ENCODE measurements at regions not wholly inside any gene's neighbourhood (a gene's known extent, or its start where the extent isn't known, plus 50 kb on each side); places are given as distances from the start of the nearest gene placed in this dataset.

GRCh38 chr20:58141971-58142842 is 86.2 kb downstream of the ANKRD60 start (continued):
- TF ChIP-seq CHD2 (IDR thresholded peaks at IDR 0.05; ENCODE audit: borderline replicate concordance, low read depth, low read length): no peak
- TF ChIP-seq ZNF384 (IDR thresholded peaks at IDR 0.05; ENCODE audit: borderline replicate concordance, low read depth, low read length): no peak
- TF ChIP-seq BCLAF1 (IDR thresholded peaks at IDR 0.05): no peak
- TF ChIP-seq ATF3 (IDR thresholded peaks at IDR 0.05; ENCODE audit: borderline replicate concordance, extremely low read depth, low read depth, low read length): no peak

- CTCF ChIA-PET: no interaction called here
- Histone ChIP-seq H3K9me3 (replicated peaks; ENCODE audit: control insufficient read depth, insufficient read depth, low read length) (no peaks in the 10 kb centered on the region), H4K20me1 (ENCODE audit: control insufficient read depth, insufficient read depth) (no peaks in the 10 kb centered on the region), H3K4me3 (no peak overlapping the region), H3K27me3 (replicated peaks in 1 of 2; ENCODE audit: control insufficient read depth in 2 of 2, insufficient read depth in 2 of 2, low read length in 1 of 2) (no peaks in the 10 kb centered on the region; a peak in 1 of 4 replicates), H3K36me3 (ENCODE audit: control insufficient read depth in 2 of 2, insufficient read depth in 2 of 2, low read length in 1 of 2) (no peaks in the 10 kb centered on the region), H2AFZ (ENCODE audit: control insufficient read depth, low read depth, low read length) (no peak overlapping the region), H3K4me2 (ENCODE audit: control insufficient read depth, insufficient read depth) (no peak overlapping the region), H3K4me1 (ENCODE audit: control insufficient read depth, insufficient read depth, low read length) (no peaks in the 10 kb centered on the region), H3K79me2 (ENCODE audit: control insufficient read depth, insufficient read depth, low read length) (no peaks in the 10 kb centered on the region), H3K27ac (ENCODE audit: control insufficient read depth, insufficient read depth) (no peak overlapping the region), H3K9ac (ENCODE audit: control insufficient read depth, insufficient read depth, low read length) (no peak overlapping the region)
- WGBS (ENCODE audit: insufficient coverage, insufficient replicate concordance, low lambda C conversion rate, missing lambda C conversion rate): 0% methylated on average over 4 of the region's 4 CpGs
- in situ Hi-C loops (cut with MboI): no loop called here
- FAIRE-seq: no peak
- no peak for DNase-seq (ENCODE audit: low read depth, low spot score)
- intact Hi-C loops (cut with micrococcal nuclease; ENCODE audit: unreplicated experiment): no loop called here
- no peak for ATAC-seq
- RAD21 ChIA-PET (ENCODE audit: unreplicated experiment): no interaction called here
- BruUV-seq (replicated peaks): no TSS peak
- SMC1A ChIA-PET (ENCODE audit: uncharacterized antibody, unreplicated experiment): no interaction called here
- POLR2A ChIA-PET: no interaction called here
- no peak for TF ChIP-seq SREBF2 (IDR thresholded peaks at IDR 0.05; ENCODE audit: low read length)
- no peak for TF ChIP-seq EED (IDR thresholded peaks at IDR 0.05; ENCODE audit: low read depth)
- TF ChIP-seq MYB (IDR thresholded peaks at IDR 0.05; ENCODE audit: borderline replicate concordance, low read depth, low read length): no peak
- no peak for TF ChIP-seq STAT1 (conservative IDR thresholded peaks at IDR 0.05)
- TF ChIP-seq RAD51 (IDR thresholded peaks at IDR 0.05): no peak
- TF ChIP-seq TCF3 (IDR thresholded peaks at IDR 0.05; ENCODE audit: borderline replicate concordance, insufficient read depth, low read depth, low read length): no peak
- TF ChIP-seq KDM1A (IDR thresholded peaks at IDR 0.05; ENCODE audit: borderline replicate concordance): no peak
- TF ChIP-seq BMI1 (IDR thresholded peaks at IDR 0.05; ENCODE audit: borderline replicate concordance): no peak
- no peak for TF ChIP-seq PKNOX1 (IDR thresholded peaks at IDR 0.05)
- no peak for TF ChIP-seq IRF3 (IDR thresholded peaks at IDR 0.05)
- TF ChIP-seq ETV6 (conservative IDR thresholded peaks at IDR 0.05 in 1 of 2, IDR thresholded peaks at IDR 0.05 in 1 of 2; ENCODE audit: borderline replicate concordance in 1 of 2, low read depth in 1 of 2): no peak
- TF ChIP-seq SMAD5 (IDR thresholded peaks at IDR 0.05; ENCODE audit: low read depth): no peak
- no peak for TF ChIP-seq CREB1 (IDR thresholded peaks at IDR 0.05; ENCODE audit: low read depth)
These were observed 87.0 kb downstream of the ANKRD60 start for GRCh38 chr20:58141496-58141895.

All from GM12878 (cell line).